IMR-90 (cell line): ENCODE measurements at regions not wholly inside any gene's neighbourhood (a gene's known extent, or its start where the extent isn't known, plus 50 kb on each side); places are given as distances from the start of the nearest gene placed in this dataset.

Source experiments
- ATAC-seq: fragments of 200-7000 bp; cut with Tn5 transposase; 2 replicates; pipeline ENCODE4 v1.9.1; 2020; ENCODE audit warnings: low read depth, mild to moderate bottlenecking, moderate library complexity
- BruUV-seq: library from RNA; stranded (reverse); fragments of 400-500 nt; replicated peaks from 2 replicates; lab custom pipeline; 2021; lab: Mats Ljungman, UMichigan
- CTCF ChIA-PET: fragments of 300-600 bp; formaldehyde crosslinking; extraction: SDS; loops from one replicate; lab custom pipeline; 2021; ENCODE audit warnings: antibody characterized with exemption; lab: Yijun Ruan, JAX
- POLR2A ChIA-PET: fragments of 300-600 bp; sonication (Branson Sonifier 250); formaldehyde crosslinking; loops from one replicate; lab custom pipeline; 2022; ENCODE audit warnings: antibody characterized with exemption; ENCODE audit not compliant: unreplicated experiment; lab: Charles Lee
- DNase-seq: peaks from one replicate; pipeline ENCODE4 v3.0.0; 2013
- H2AFZ ChIP-seq: replicated peaks from 2 replicates; pipeline ENCODE3; 2013; ENCODE audit warnings: low read length, mild to moderate bottlenecking; ENCODE audit not compliant: poor library complexity
- H2AK5ac ChIP-seq: 2 replicates; pipeline ENCODE4 v1.6.1; 2013; ENCODE audit warnings: low read depth, low read length, inconsistent platforms
- H2AK9ac ChIP-seq: replicated peaks from 2 replicates; pipeline ENCODE3; 2013; ENCODE audit warnings: mild to moderate bottlenecking, low read depth, low read length, moderate library complexity; ENCODE audit not compliant: poor library complexity
- H2BK120ac ChIP-seq: 2 replicates; pipeline ENCODE4 v1.6.1; 2013; ENCODE audit warnings: low read depth, low read length, inconsistent platforms
- H2BK15ac ChIP-seq: 3 replicates; pipeline ENCODE4 v1.6.1; 2013; ENCODE audit warnings: low read depth, low read length, inconsistent platforms
- H2BK20ac ChIP-seq: 2 replicates; pipeline ENCODE4 v1.6.1; 2013; ENCODE audit warnings: low read depth, mild to moderate bottlenecking, inconsistent platforms, low read length, moderate library complexity
- H2BK5ac ChIP-seq: 2 replicates; pipeline ENCODE4 v1.6.1; 2013; ENCODE audit warnings: mild to moderate bottlenecking, low read depth, low read length, inconsistent platforms; ENCODE audit not compliant: poor library complexity, severe bottlenecking
- H3K14ac ChIP-seq: replicated peaks from 2 replicates; pipeline ENCODE4 v1.6.1; 2013; ENCODE audit warnings: low read depth, low read length, inconsistent platforms
- H3K18ac ChIP-seq: 2 replicates; pipeline ENCODE4 v1.6.1; 2013; ENCODE audit warnings: low read depth, low read length, control low read depth
- H3K23ac ChIP-seq: 2 replicates; pipeline ENCODE4 v1.6.1; 2013; ENCODE audit warnings: low read depth, low read length, inconsistent platforms
- H3K27ac ChIP-seq: 2 replicates; pipeline ENCODE4 v1.5.1; 2013; ENCODE audit warnings: mild to moderate bottlenecking, control low read depth, low read length; ENCODE audit not compliant: insufficient read depth
- H3K27me3 ChIP-seq: 2 replicates; pipeline ENCODE4 v1.6.1; 2013; ENCODE audit warnings: low read length; ENCODE audit not compliant: control insufficient read depth, insufficient read depth
- H3K36me3 ChIP-seq: 2 replicates; pipeline ENCODE4 v1.6.1; 2013; ENCODE audit warnings: low read length, mixed read lengths; ENCODE audit not compliant: control insufficient read depth, insufficient read depth
- H3K4ac ChIP-seq: 2 replicates; pipeline ENCODE4 v1.6.1; 2013; ENCODE audit warnings: low read depth, low read length, inconsistent platforms
- H3K4me1 ChIP-seq: 2 replicates; pipeline ENCODE4 v1.6.1; 2013; ENCODE audit warnings: low read length, mixed read lengths; ENCODE audit not compliant: control insufficient read depth, insufficient read depth
- H3K4me2 ChIP-seq: 2 replicates; pipeline ENCODE4 v1.6.1; 2013; ENCODE audit warnings: low read depth, mild to moderate bottlenecking, control low read depth, low read length, moderate library complexity
- H3K4me3 ChIP-seq: 2 replicates; pipeline ENCODE4 v1.5.1; 2013; ENCODE audit warnings: low read depth, mild to moderate bottlenecking, control low read depth, low read length, moderate library complexity; ENCODE audit not compliant: insufficient read depth
- H3K56ac ChIP-seq: 2 replicates; pipeline ENCODE4 v1.6.1; 2013; ENCODE audit warnings: low read length, inconsistent platforms; ENCODE audit not compliant: insufficient read depth; ENCODE audit errors: extremely low read depth
- H3K79me1 ChIP-seq, 2 experiments: 2 replicates each; pipeline ENCODE4 v1.6.1; 2013; ENCODE audit warnings: low read length in 2 of 2, inconsistent platforms in 1 of 2, low read depth in 1 of 2
- H3K9ac ChIP-seq: 2 replicates; pipeline ENCODE4 v1.6.1; 2013; ENCODE audit warnings: low read depth, low read length, control low read depth
- H3K9me1 ChIP-seq: 2 replicates; pipeline ENCODE4 v1.6.1; 2013; ENCODE audit warnings: low read length, inconsistent platforms; ENCODE audit not compliant: insufficient read depth
- H3K9me3 ChIP-seq: 2 replicates; pipeline ENCODE4 v1.6.1; 2013; ENCODE audit warnings: low read length; ENCODE audit not compliant: control insufficient read depth, insufficient read depth
- H4K20me1 ChIP-seq: 2 replicates; pipeline ENCODE4 v1.6.1; 2013; ENCODE audit warnings: low read length, inconsistent platforms; ENCODE audit not compliant: insufficient read depth
- H4K5ac ChIP-seq: 2 replicates; pipeline ENCODE4 v1.6.1; 2013; ENCODE audit warnings: mild to moderate bottlenecking, low read depth, low read length, control low read depth
- H4K8ac ChIP-seq, 2 experiments: 2 replicates each; pipeline ENCODE4 v1.6.1; 2013; ENCODE audit warnings: low read depth in 2 of 2, low read length in 2 of 2, control low read depth in 1 of 2, inconsistent platforms in 1 of 2
- H4K91ac ChIP-seq: 2 replicates; pipeline ENCODE4 v1.6.1; 2013; ENCODE audit warnings: low read depth, low read length, inconsistent platforms; ENCODE audit not compliant: insufficient read depth
- BHLHE40 ChIP-seq: fragments of 150-350 bp; IDR thresholded peaks from 2 replicates; pipeline ENCODE4 v1.6.1; 2016; ENCODE audit warnings: mild to moderate bottlenecking, low read depth, low read length
- CEBPB ChIP-seq: IDR thresholded peaks from 2 replicates; pipeline ENCODE4 v1.6.1; 2012; ENCODE audit warnings: low read depth, low read length, improper control_type of control experiment
- CHD1 ChIP-seq: IDR thresholded peaks from 2 replicates; pipeline ENCODE4 v1.6.1; 2012; ENCODE audit warnings: low read depth, low read length, improper control_type of control experiment
- CTCF ChIP-seq: conservative IDR thresholded peaks from 2 replicates; pipeline ENCODE4 v1.5.1; 2012; ENCODE audit warnings: mild to moderate bottlenecking, low read depth, low read length, improper control_type of control experiment
- ELK1 ChIP-seq: fragments of 150-350 bp; IDR thresholded peaks from 2 replicates; pipeline ENCODE4 v1.6.1; 2016; ENCODE audit warnings: low read depth, mild to moderate bottlenecking, low read length, moderate library complexity, borderline replicate concordance
- FOS ChIP-seq: fragments of 150-350 bp; IDR thresholded peaks from 2 replicates; pipeline ENCODE4 v1.6.1; 2016; ENCODE audit warnings: low read depth, low read length
- MAZ ChIP-seq: IDR thresholded peaks from 2 replicates; pipeline ENCODE4 v1.6.1; 2012; ENCODE audit warnings: low read depth, mild to moderate bottlenecking, low read length, improper control_type of control experiment, moderate library complexity, borderline replicate concordance
- MXI1 ChIP-seq: IDR thresholded peaks from 2 replicates; pipeline ENCODE4 v1.6.1; 2012; ENCODE audit warnings: low read depth, mild to moderate bottlenecking, low read length, moderate library complexity, borderline replicate concordance
- NFE2L2 ChIP-seq: fragments of 150-350 bp; IDR thresholded peaks from 2 replicates; pipeline ENCODE4 v1.6.1; 2016; ENCODE audit warnings: low read depth, mild to moderate bottlenecking, low read length
- POLR2A ChIP-seq: IDR thresholded peaks from 2 replicates; pipeline ENCODE4 v1.6.1; 2012; ENCODE audit warnings: mild to moderate bottlenecking, low read depth, low read length
- RAD21 ChIP-seq: IDR thresholded peaks from 2 replicates; pipeline ENCODE4 v1.6.1; 2012; ENCODE audit warnings: low read length, improper control_type of control experiment
- RCOR1 ChIP-seq: IDR thresholded peaks from 2 replicates; pipeline ENCODE4 v1.6.1; 2012; ENCODE audit warnings: mild to moderate bottlenecking, low read length, improper control_type of control experiment; ENCODE audit not compliant: insufficient replicate concordance
- RFX5 ChIP-seq: IDR thresholded peaks from 2 replicates; pipeline ENCODE4 v1.8.0; 2012; ENCODE audit warnings: low read depth, mild to moderate bottlenecking, low read length, moderate library complexity
- SMC3 ChIP-seq: fragments of 150-350 bp; IDR thresholded peaks from 2 replicates; pipeline ENCODE4 v1.6.1; 2016; ENCODE audit warnings: low read depth, mild to moderate bottlenecking, antibody characterized with exemption, low read length, moderate library complexity
- USF2 ChIP-seq: fragments of 150-350 bp; IDR thresholded peaks from 2 replicates; pipeline ENCODE4 v1.6.1; 2017; ENCODE audit warnings: mild to moderate bottlenecking, antibody characterized with exemption, low read length, low read depth
- WGBS, 2 experiments: methylation state at CpG; one replicate each; pipeline versions ENCODE4 v1.1.5 to v1.1.7; 2013; ENCODE audit warnings: missing lambda C conversion rate in 2 of 2; ENCODE audit not compliant: insufficient read length in 1 of 2; ENCODE audit errors: extremely low coverage in 2 of 2; 5-methylcytosine and 5-hydroxymethylcytosine counted together
- dilution Hi-C: fragments of 300-500 bp; cut with HindIII; formaldehyde crosslinking; loops from one replicate; pipeline ENCODE4 v1.14.3; 2018; ENCODE audit warnings: low sequenced_read_pairs; ENCODE audit not compliant: unreplicated experiment
- in situ Hi-C: fragments of 300-500 bp; cut with MboI; formaldehyde crosslinking; loops from 3 replicates; pipeline ENCODE4 v1.14.3; 2019; ENCODE audit warnings: low sequenced_read_pairs, inconsistent platforms, mixed read lengths
- intact Hi-C: fragments of 100-400 bp; cut with micrococcal nuclease; formaldehyde crosslinking; loops from 2 replicates; pipeline ENCODE4 v1.10.0; 2022

GRCh38 chr2:19559596-19560240 lies 201.3 kb upstream of the OSR1 start:
- Histone ChIP-seq H3K4ac (no peak overlapping the region), H3K36me3 (no peaks in the 10 kb centered on the region), H2BK120ac (no peak overlapping the region), H4K8ac (no peak overlapping the region), H3K9ac (no peak overlapping the region), H4K91ac (no peak overlapping the region), H3K4me3 (no peak overlapping the region), H3K9me3 (no peaks in the 10 kb centered on the region), H3K14ac (no peak overlapping the region), H3K9me1 (no peaks in the 10 kb centered on the region), H2AFZ (peak overlapping the region; percentile 36), H3K79me1 (no peaks in the 10 kb centered on the region), H4K20me1 (no peaks in the 10 kb centered on the region), H3K4me1 (no peaks in the 10 kb centered on the region), H3K18ac (no peak overlapping the region), H4K5ac (no peak overlapping the region), H2AK5ac (no peak overlapping the region), H2AK9ac (no peak overlapping the region), H3K27ac (no peak overlapping the region), H3K23ac (no peak overlapping the region), H3K27me3 (peaks cover 23% of the 10 kb centered on the region), H3K56ac (no peak overlapping the region), H2BK20ac (no peak overlapping the region), H3K4me2 (no peak overlapping the region), H2BK15ac (no peak overlapping the region), H2BK5ac (no peak overlapping the region)
- BruUV-seq, result no TSS peak
- no peak for DNase-seq
- dilution Hi-C loops (no loop called here), intact Hi-C loops (no loop called here), in situ Hi-C loops (no loop called here)
- CTCF ChIA-PET, result no interaction called here
- POLR2A ChIA-PET, result no interaction called here
- ATAC-seq, result no peak
- 53% methylated on average over 2 of the region's 9 CpGs; no CpG with 5 or more reads in 1 of the 2 experiments for WGBS, 2 experiments
- TF ChIP-seq MAZ (no peak), CHD1 (no peak), SMC3 (no peak), ELK1 (no peak), BHLHE40 (no peak), RCOR1 (no peak), MXI1 (no peak), CTCF (no peak), POLR2A (no peak), CEBPB (no peak), USF2 (no peak), RAD21 (no peak), FOS (no peak), NFE2L2 (no peak), RFX5 (no peak)
